HG03103 (cell line): ENCODE measurements at regions not wholly inside any gene's neighbourhood (a gene's known extent, or its start where the extent isn't known, plus 50 kb on each side); places are given as distances from the start of the nearest gene placed in this dataset.
"Not testable (repeated sequence)": the region's sequence is repeated elsewhere in the genome, so short reads cannot be mapped to it uniquely, and the experiment has no call there.

Source experiments
- ATAC-seq: cut with Tn5 transposase; IDR thresholded peaks from one replicate; pipeline ENCODE4 v1.9.1; 2021; ENCODE audit warnings: low read depth; ENCODE audit not compliant: unreplicated experiment

- no peak for ATAC-seq
Observed at GRCh38 chr13:104983601-104984000, 1551.9 kb downstream of the EFNB2 start.

- ATAC-seq = no peak
Observed at GRCh38 chr13:104980586-104980985, 1554.9 kb downstream of the EFNB2 start.

GRCh38 chr13:104979281-104980030 is 1556.0 kb downstream of the EFNB2 start:
- no peak for ATAC-seq

- no peak for ATAC-seq
Observed at GRCh38 chr13:104976986-104977385, 1558.5 kb downstream of the EFNB2 start.

- ATAC-seq = peak; percentile 60
Observed at GRCh38 chr13:104975272-104975671, 1560.2 kb downstream of the EFNB2 start.

GRCh38 chr13:104968876-104969275 is 1566.6 kb downstream of the EFNB2 start:
- ATAC-seq = no peak

- no peak for ATAC-seq
Observed at GRCh38 chr13:104967836-104968630, 1567.4 kb downstream of the EFNB2 start.

- no peak for ATAC-seq
Observed at GRCh38 chr13:104967376-104967775, 1568.1 kb downstream of the EFNB2 start.

- ATAC-seq = no peak
Observed at GRCh38 chr13:104962411-104962810, 1573.1 kb downstream of the EFNB2 start.

GRCh38 chr13:104961246-104961645 is 1574.2 kb downstream of the EFNB2 start:
- no peak for ATAC-seq

GRCh38 chr13:104954210-104954609 is 1581.3 kb downstream of the EFNB2 start:
- ATAC-seq = no peak

GRCh38 chr13:104953588-104953987 is 1581.9 kb downstream of the EFNB2 start:
- no peak for ATAC-seq

- ATAC-seq = no peak
Observed at GRCh38 chr13:104949840-104950740, 1585.4 kb downstream of the EFNB2 start.

GRCh38 chr13:104944176-104944575 is 1591.3 kb downstream of the EFNB2 start:
- ATAC-seq = no peak

GRCh38 chr13:104943331-104943730 is 1592.1 kb downstream of the EFNB2 start:
- ATAC-seq = no peak

- no peak for ATAC-seq
Observed at GRCh38 chr13:104937881-104938280, 1597.6 kb downstream of the EFNB2 start.

GRCh38 chr13:104936304-104936703 is 1599.2 kb downstream of the EFNB2 start:
- no peak for ATAC-seq

GRCh38 chr13:104920513-104920912 is 1614.9 kb downstream of the EFNB2 start:
- ATAC-seq = not testable (repeated sequence)

GRCh38 chr13:104920091-104920490 is 1615.4 kb downstream of the EFNB2 start:
- no peak for ATAC-seq

- no peak for ATAC-seq
Observed at GRCh38 chr13:104900191-104900817, 1635.2 kb downstream of the EFNB2 start.
